ENCODE measurements at regions not wholly inside any gene's neighbourhood (a gene's known extent, or its start where the extent isn't known, plus 50 kb on each side); places are given as distances from the start of the nearest gene placed in this dataset.

GRCh38 chr2:144854596-144854995 is 334.7 kb upstream of the ZEB2 start:
- no peak for TF ChIP-seq POLR2A (IDR thresholded peaks at IDR 0.05)
- TF ChIP-seq CTCF (IDR thresholded peaks at IDR 0.05) = no peak

All from Peyer's patch (tissue), 4 donors.